SJSA1 (cell line): ENCODE measurements at regions not wholly inside any gene's neighbourhood (a gene's known extent, or its start where the extent isn't known, plus 50 kb on each side); places are given as distances from the start of the nearest gene placed in this dataset.
A peak's percentile ranks its signal among the peaks of the same experiment; 100 is the strongest.
"Not testable (repeated sequence)": the region's sequence is repeated elsewhere in the genome, so short reads cannot be mapped to it uniquely, and the experiment has no call there.

ENCODE experiments used
- DNase-seq, 2 experiments: peaks; one replicate each; pipeline ENCODE4 v3.0.0-alpha.2; 2015 to 2020; ENCODE audit warnings: low spot score in 2 of 2, low read depth in 1 of 2
- H3K27ac ChIP-seq: fragments of 250-450 bp; sonication (Bioruptor Pico); 2 replicates; pipeline ENCODE4 v1.5.1; 2020; ENCODE audit warnings: mild to moderate bottlenecking, moderate library complexity
- H3K27me3 ChIP-seq: fragments of 250-450 bp; sonication (Bioruptor Pico); replicated peaks from 2 replicates; pipeline ENCODE4 v1.5.1; 2020; ENCODE audit warnings: mild to moderate bottlenecking, moderate library complexity
- H3K36me3 ChIP-seq: fragments of 250-450 bp; sonication (Bioruptor Pico); 2 replicates; pipeline ENCODE4 v1.5.1; 2020; ENCODE audit warnings: mild to moderate bottlenecking
- H3K4me1 ChIP-seq: fragments of 250-450 bp; sonication (Bioruptor Pico); replicated peaks from 2 replicates; pipeline ENCODE4 v1.6.1; 2021; ENCODE audit warnings: mild to moderate bottlenecking
- H3K4me3 ChIP-seq: fragments of 250-450 bp; sonication (Bioruptor Pico); 2 replicates; pipeline ENCODE4 v1.5.1; 2020; ENCODE audit warnings: mild to moderate bottlenecking
- H3K9me3 ChIP-seq: fragments of 250-450 bp; sonication (Bioruptor Pico); replicated peaks from 2 replicates; pipeline ENCODE4 v1.5.1; 2020; ENCODE audit warnings: mild to moderate bottlenecking

DNA sequence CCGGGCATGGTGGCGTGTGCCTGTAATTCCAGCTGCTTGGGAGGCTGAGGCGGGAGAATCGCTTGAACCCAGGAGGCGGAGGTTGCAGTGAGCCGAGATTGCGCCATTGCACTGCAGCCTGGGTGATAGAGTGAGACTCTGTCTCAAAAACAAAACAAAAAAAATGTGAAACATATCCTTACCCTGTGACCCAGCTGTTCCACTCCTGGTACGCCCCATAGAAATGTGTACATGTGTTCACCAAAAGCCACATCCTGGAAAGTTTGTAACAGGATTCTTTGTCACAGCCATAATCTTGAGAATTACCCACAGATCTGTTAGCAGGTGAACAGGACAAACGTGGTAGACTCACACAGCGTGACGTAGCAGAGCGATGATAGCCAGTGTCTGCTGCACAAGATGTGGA, 71.2 kb upstream of the RFLNA start:
- H3K27ac ChIP-seq, H3K9me3 ChIP-seq, H3K4me3 ChIP-seq, H3K36me3 ChIP-seq, DNase-seq, H3K27me3 ChIP-seq: not testable (repeated sequence)
- peaks cover 11% of the 10 kb centered on the region for H3K4me1 ChIP-seq

DNA sequence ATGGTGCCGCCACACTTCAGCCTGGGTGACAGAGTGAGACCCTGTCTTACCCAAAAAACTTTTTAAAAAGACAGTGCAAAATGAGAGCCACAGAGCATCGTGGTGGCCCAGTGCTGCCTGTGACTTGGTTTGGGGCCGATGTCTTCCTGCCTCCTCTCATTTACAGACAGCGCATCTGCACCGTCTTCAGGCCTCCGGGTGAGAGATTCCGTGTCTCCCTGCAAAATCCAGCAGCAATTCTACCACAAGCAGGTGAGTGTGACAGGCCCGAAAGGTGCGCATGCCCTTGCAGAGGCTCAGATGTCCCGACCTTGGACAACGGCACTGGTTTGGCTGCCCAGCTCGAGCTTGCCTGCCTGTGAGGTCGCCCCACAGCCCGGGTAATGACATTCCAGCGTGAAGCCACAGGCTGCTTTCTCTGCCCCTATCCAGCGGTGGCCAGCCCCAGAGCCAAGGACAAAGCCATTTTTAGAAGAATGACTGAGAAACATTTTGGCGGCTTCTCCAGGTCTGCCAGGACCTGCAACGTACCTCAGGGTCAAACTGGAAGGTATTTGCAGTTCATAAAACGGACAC, 70.3 kb upstream of the RFLNA start:
- H3K36me3 ChIP-seq: no peaks in the 10 kb centered on the region
- no peak overlapping the region for H3K27ac ChIP-seq

GRCh38 chr12:124225730-124226129, 69.2 kb upstream of the RFLNA start:
- H3K4me3 ChIP-seq: no peak overlapping the region

More for the DNA sequence above, 70.3 kb upstream of the RFLNA start:
- Histone ChIP-seq H3K27me3 (no peaks in the 10 kb centered on the region), H3K9me3 (no peaks in the 10 kb centered on the region), H3K4me3 (no peak overlapping the region), H3K4me1 (peaks cover 10% of the 10 kb centered on the region)
- no peak for DNase-seq

GRCh38 chr12:124227951-124228711, 66.8 kb upstream of the RFLNA start:
- no peak overlapping the region for H3K27ac ChIP-seq
- no peak overlapping the region for H3K4me3 ChIP-seq
- DNase-seq: no peak
- no peaks in the 10 kb centered on the region for H3K36me3 ChIP-seq
- no peaks in the 10 kb centered on the region for H3K27me3 ChIP-seq
- peaks cover 14% of the 10 kb centered on the region for H3K4me1 ChIP-seq
- no peaks in the 10 kb centered on the region for H3K9me3 ChIP-seq

More at GRCh38 chr12:124225730-124226129, 69.2 kb upstream of the RFLNA start:
- H3K36me3 ChIP-seq: no peaks in the 10 kb centered on the region
- no peak overlapping the region for H3K27ac ChIP-seq
- DNase-seq: no peak
- peaks cover 10% of the 10 kb centered on the region for H3K4me1 ChIP-seq
- H3K9me3 ChIP-seq: no peaks in the 10 kb centered on the region
- no peaks in the 10 kb centered on the region for H3K27me3 ChIP-seq

- Histone ChIP-seq H3K4me3 (no peak overlapping the region), H3K27me3 (no peaks in the 10 kb centered on the region), H3K4me1 (peaks cover 27% of the 10 kb centered on the region), H3K36me3 (no peaks in the 10 kb centered on the region), H3K27ac (no peak overlapping the region), H3K9me3 (no peaks in the 10 kb centered on the region)
- no peak for DNase-seq
Observed at GRCh38 chr12:124229520-124229919, 65.4 kb upstream of the RFLNA start.

GRCh38 chr12:124230117-124230757, 64.7 kb upstream of the RFLNA start:
- no peak overlapping the region for H3K4me3 ChIP-seq
- H3K27ac ChIP-seq: no peak overlapping the region
- no peak for DNase-seq
- no peaks in the 10 kb centered on the region for H3K27me3 ChIP-seq
- no peaks in the 10 kb centered on the region for H3K9me3 ChIP-seq
- H3K4me1 ChIP-seq: peaks cover 29% of the 10 kb centered on the region
- no peaks in the 10 kb centered on the region for H3K36me3 ChIP-seq

- Histone ChIP-seq H3K36me3 (no peaks in the 10 kb centered on the region), H3K27me3 (no peaks in the 10 kb centered on the region), H3K27ac (no peak overlapping the region), H3K4me3 (no peak overlapping the region), H3K9me3 (no peaks in the 10 kb centered on the region), H3K4me1 (peaks cover 29% of the 10 kb centered on the region)
- DNase-seq: no peak
Observed at GRCh38 chr12:124230789-124231188, 64.1 kb upstream of the RFLNA start.

- no peak overlapping the region for H3K27ac ChIP-seq
Observed at GRCh38 chr12:124231980-124232653, 62.8 kb upstream of the RFLNA start.

DNA sequence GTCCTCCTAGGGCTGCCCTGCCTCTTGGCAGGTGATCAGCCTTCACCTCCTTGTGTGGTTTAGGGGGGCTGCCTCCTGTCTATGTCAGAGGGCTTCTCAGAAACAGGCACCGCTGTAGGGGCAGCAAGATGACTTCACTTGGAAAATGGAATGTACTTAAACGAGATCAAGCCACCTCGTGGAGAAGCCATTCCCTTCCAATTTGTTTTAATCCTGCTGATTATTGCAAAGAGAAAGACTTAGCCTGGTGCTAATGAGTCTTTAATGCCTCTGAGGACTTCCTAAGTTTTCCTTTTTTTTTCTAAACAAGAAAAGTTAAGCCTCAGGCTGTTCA, 62.3 kb upstream of the RFLNA start:
- no peak for DNase-seq
- Histone ChIP-seq H3K4me1 (peaks cover 32% of the 10 kb centered on the region), H3K4me3 (no peak overlapping the region), H3K9me3 (no peaks in the 10 kb centered on the region), H3K36me3 (no peaks in the 10 kb centered on the region), H3K27ac (no peak overlapping the region), H3K27me3 (no peaks in the 10 kb centered on the region)

More at GRCh38 chr12:124231980-124232653, 62.8 kb upstream of the RFLNA start:
- H3K9me3 ChIP-seq: no peaks in the 10 kb centered on the region
- H3K27me3 ChIP-seq: no peaks in the 10 kb centered on the region
- H3K4me1 ChIP-seq: peaks cover 32% of the 10 kb centered on the region
- H3K36me3 ChIP-seq: no peaks in the 10 kb centered on the region
- DNase-seq: no peak
- H3K4me3 ChIP-seq: no peak overlapping the region

GRCh38 chr12:124233041-124233796, 61.7 kb upstream of the RFLNA start:
- Histone ChIP-seq H3K4me1 (peaks cover 26% of the 10 kb centered on the region), H3K27ac (peak overlapping the region; percentile 62), H3K36me3 (no peaks in the 10 kb centered on the region), H3K9me3 (no peaks in the 10 kb centered on the region), H3K4me3 (no peak overlapping the region), H3K27me3 (no peaks in the 10 kb centered on the region)
- DNase-seq: peak; percentile 58 to 65

DNA sequence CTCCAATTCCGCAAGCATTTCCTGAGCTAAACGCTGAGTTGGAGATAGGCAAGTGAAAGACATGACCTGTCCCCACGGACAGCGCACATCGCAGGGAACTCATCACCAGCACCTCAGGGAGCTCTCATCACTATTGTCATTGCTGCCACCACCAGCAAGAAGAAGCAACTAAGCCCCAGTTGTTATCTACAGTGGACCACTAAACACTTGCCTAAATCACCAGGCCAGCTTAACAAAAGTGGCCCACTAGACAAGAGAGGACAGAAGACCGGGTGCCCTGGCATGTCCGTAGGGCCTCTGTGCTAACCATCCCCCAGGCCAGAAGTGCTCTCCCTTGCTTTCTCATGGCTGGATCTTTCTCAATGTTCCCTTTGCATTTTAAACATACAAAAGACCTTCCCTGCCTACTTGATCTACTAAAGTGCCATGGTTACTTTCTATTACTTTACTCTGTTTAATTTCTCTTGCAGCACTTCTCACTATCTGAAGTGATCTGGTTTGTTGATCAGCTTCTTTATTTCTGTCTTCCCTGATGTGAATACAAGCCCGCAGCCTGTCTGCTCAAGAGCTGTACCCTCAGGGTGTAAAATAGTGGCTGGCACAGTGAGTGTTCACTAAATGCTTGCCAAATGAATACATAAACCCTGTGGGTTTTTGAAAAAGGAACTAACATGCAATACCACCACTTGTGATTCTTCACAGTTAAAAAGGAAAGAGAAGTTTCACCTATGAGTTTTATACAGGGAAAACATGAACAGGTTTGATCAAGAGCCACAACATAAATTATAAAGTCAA, 60.9 kb upstream of the RFLNA start:
- no peaks in the 10 kb centered on the region for H3K27me3 ChIP-seq
- no peaks in the 10 kb centered on the region for H3K36me3 ChIP-seq
- no peak overlapping the region for H3K4me3 ChIP-seq
- peak in 1 of 2 experiments; percentile 6 for DNase-seq
- peaks cover 26% of the 10 kb centered on the region for H3K4me1 ChIP-seq
- no peaks in the 10 kb centered on the region for H3K9me3 ChIP-seq
- H3K27ac ChIP-seq: peak overlapping the region; percentile 62

DNA sequence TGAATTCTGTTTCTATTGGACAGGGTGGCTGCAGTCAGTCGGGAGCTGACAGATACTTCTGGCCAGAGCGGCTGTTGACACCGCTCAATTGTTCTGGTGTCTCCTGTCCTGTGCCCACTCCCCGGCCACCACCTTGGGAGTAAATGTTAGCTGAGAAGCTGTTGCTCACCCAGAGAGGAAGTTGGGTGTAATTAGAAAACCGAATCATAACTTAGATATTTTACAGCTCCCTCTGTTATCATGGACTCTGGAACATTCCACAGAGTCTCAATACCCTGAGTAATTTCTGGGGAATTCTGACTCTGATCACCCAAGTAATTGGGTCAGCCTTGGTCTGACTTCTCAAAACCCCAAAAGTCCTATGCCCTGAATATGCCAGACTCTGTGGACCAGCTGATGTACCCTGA, 58.3 kb upstream of the RFLNA start:
- H3K4me1 ChIP-seq: peaks cover 26% of the 10 kb centered on the region
- no peaks in the 10 kb centered on the region for H3K27me3 ChIP-seq
- no peaks in the 10 kb centered on the region for H3K9me3 ChIP-seq
- no peak overlapping the region for H3K27ac ChIP-seq
- DNase-seq: no peak
- H3K36me3 ChIP-seq: no peaks in the 10 kb centered on the region
- H3K4me3 ChIP-seq: no peak overlapping the region

GRCh38 chr12:124238886-124239285, 56.0 kb upstream of the RFLNA start:
- DNase-seq: no peak
- Histone ChIP-seq H3K9me3 (no peaks in the 10 kb centered on the region), H3K4me1 (peaks cover 11% of the 10 kb centered on the region), H3K27ac (no peak overlapping the region), H3K36me3 (no peaks in the 10 kb centered on the region), H3K4me3 (no peak overlapping the region), H3K27me3 (no peaks in the 10 kb centered on the region)
